ENCODE measurements at regions not wholly inside any gene's neighbourhood (a gene's known extent, or its start where the extent isn't known, plus 50 kb on each side); places are given as distances from the start of the nearest gene placed in this dataset.

DNA sequence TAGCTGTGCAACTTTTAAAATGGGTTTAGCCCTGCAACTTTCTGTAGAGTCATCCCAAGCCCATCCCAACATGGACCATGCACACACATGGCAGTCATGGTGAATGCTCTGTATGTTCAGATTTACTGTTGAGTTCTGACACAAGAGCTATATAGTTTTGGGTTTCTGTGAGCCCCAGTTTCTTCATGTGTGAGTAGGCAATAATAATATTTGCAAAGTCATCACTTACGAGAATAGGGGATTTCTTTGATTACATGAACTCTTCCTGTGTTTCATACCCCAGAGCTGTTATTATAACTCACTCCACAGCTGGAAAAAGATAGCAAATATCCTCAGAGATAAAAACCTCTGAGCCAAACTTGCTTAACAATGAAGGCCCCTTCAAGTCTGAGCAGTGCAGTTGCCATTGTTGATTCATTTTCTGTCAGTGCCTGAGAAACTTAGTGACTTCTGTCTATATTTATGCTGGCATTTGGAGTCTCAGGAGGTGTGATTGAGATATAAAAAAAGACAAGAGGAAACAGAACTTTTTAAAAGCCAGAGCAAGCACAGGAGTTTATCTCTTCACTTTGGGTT lies 767.9 kb upstream of the API5 start:
- WGBS (ENCODE audit: insufficient coverage), result 33% methylated on average over 1 of the region's 1 CpG
- Histone ChIP-seq H3K9me3 (ENCODE audit: control insufficient read depth, insufficient read depth, low read length) (no peaks in the 10 kb centered on the region), H3K27me3 (ENCODE audit: control insufficient read depth, insufficient read depth, low read length) (no peaks in the 10 kb centered on the region), H3K27ac (ENCODE audit: low read length) (no peak overlapping the region), H3K4me3 (ENCODE audit: low read length) (no peak overlapping the region), H3K4me1 (ENCODE audit: control insufficient read depth, insufficient read depth, low read length) (no peaks in the 10 kb centered on the region), H3K36me3 (ENCODE audit: control insufficient read depth, insufficient read depth, low read length) (no peaks in the 10 kb centered on the region)
- Mint-ChIP-seq H3K4me1 (no peaks in the 10 kb centered on the region), H3K27ac (no peak overlapping the region), H3K36me3 (no peaks in the 10 kb centered on the region), H3K4me3 (no peak overlapping the region), H3K27me3 (ENCODE audit: low read depth in 2 of 2) (no peaks in the 10 kb centered on the region), H3K9me3 (peaks cover 12 to 14% of the 10 kb centered on the region in 2 donors)
- ATAC-seq (no peak), DNase-seq (no peak)
- intact Hi-C loops (cut with micrococcal nuclease), result no loop called here
- TF ChIP-seq, protein P1, sequence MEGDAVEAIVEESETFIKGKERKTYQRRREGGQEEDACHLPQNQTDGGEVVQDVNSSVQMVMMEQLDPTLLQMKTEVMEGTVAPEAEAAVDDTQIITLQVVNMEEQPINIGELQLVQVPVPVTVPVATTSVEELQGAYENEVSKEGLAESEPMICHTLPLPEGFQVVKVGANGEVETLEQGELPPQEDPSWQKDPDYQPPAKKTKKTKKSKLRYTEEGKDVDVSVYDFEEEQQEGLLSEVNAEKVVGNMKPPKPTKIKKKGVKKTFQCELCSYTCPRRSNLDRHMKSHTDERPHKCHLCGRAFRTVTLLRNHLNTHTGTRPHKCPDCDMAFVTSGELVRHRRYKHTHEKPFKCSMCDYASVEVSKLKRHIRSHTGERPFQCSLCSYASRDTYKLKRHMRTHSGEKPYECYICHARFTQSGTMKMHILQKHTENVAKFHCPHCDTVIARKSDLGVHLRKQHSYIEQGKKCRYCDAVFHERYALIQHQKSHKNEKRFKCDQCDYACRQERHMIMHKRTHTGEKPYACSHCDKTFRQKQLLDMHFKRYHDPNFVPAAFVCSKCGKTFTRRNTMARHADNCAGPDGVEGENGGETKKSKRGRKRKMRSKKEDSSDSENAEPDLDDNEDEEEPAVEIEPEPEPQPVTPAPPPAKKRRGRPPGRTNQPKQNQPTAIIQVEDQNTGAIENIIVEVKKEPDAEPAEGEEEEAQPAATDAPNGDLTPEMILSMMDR (IDR thresholded peaks at IDR 0.05), result no peak

DNA sequence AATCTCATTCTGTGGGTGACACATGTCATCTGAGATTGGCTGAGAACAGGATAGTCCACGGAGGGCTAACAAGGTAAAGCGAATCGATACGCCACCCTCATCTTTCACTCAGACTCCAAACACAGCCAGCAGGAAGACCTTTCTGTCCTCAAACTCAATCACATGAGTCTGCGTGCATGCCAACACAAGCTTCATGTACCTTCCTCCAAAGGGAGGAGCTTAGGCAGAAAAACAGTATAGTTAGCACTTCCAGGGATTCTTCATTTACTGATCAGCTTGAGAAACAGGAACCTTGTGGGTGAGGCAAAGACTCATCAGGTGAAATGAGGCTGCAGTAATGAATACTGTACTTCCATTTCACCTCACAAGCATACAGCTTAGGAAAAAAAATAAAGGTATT lies 767.1 kb upstream of the API5 start:
- Histone ChIP-seq H3K9me3 (ENCODE audit: control insufficient read depth, insufficient read depth, low read length) (no peaks in the 10 kb centered on the region), H3K36me3 (ENCODE audit: control insufficient read depth, insufficient read depth, low read length) (no peaks in the 10 kb centered on the region), H3K27me3 (ENCODE audit: control insufficient read depth, insufficient read depth, low read length) (no peaks in the 10 kb centered on the region), H3K4me3 (ENCODE audit: low read length) (no peak overlapping the region), H3K27ac (ENCODE audit: low read length) (no peak overlapping the region), H3K4me1 (ENCODE audit: control insufficient read depth, insufficient read depth, low read length) (no peaks in the 10 kb centered on the region)
- TF ChIP-seq, protein P1 (IDR thresholded peaks at IDR 0.05), result no peak
- DNase-seq (no peak), ATAC-seq (no peak)
- H3K36me3 Mint-ChIP-seq, result no peaks in the 10 kb centered on the region
- intact Hi-C loops (cut with micrococcal nuclease), result no loop called here
- peaks cover 10 to 14% of the 10 kb centered on the region in 2 donors for H3K9me3 Mint-ChIP-seq
- H3K27ac Mint-ChIP-seq, result no peak overlapping the region
- H3K4me1 Mint-ChIP-seq, result no peaks in the 10 kb centered on the region
- WGBS (ENCODE audit: insufficient coverage), result 69% methylated on average over 5 of the region's 5 CpGs
- H3K4me3 Mint-ChIP-seq, result no peak overlapping the region
- no peaks in the 10 kb centered on the region for H3K27me3 Mint-ChIP-seq (ENCODE audit: low read depth in 2 of 2)

DNA sequence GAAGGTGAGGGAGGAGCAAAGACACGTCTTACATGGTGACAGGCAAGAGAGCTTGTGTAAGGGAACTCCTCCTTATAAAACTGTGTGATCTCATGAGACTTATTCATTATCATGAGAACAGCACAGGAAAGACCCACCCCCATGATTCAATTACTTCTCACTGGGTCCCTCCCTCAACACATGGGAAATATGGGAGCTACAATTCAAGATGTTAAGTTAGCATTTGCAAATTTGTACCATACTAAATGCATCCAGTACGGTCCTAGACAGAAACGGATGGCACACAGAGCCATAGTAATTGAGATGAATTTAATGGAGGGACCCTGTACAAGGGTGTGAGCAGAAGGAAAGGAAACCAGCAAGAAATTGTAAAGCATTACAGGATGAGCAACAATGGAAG lies 765.8 kb upstream of the API5 start:
- no peaks in the 10 kb centered on the region for H3K36me3 Mint-ChIP-seq
- DNase-seq (no peak), ATAC-seq (no peak)
- Histone ChIP-seq H3K9me3 (ENCODE audit: control insufficient read depth, insufficient read depth, low read length) (no peaks in the 10 kb centered on the region), H3K36me3 (ENCODE audit: control insufficient read depth, insufficient read depth, low read length) (no peaks in the 10 kb centered on the region), H3K4me3 (ENCODE audit: low read length) (no peak overlapping the region), H3K27ac (ENCODE audit: low read length) (no peak overlapping the region), H3K4me1 (ENCODE audit: control insufficient read depth, insufficient read depth, low read length) (no peaks in the 10 kb centered on the region), H3K27me3 (ENCODE audit: control insufficient read depth, insufficient read depth, low read length) (no peaks in the 10 kb centered on the region)
- no peaks in the 10 kb centered on the region for H3K27me3 Mint-ChIP-seq (ENCODE audit: low read depth in 2 of 2)
- H3K27ac Mint-ChIP-seq, result no peak overlapping the region
- intact Hi-C loops (cut with micrococcal nuclease), result no loop called here
- no peak overlapping the region for H3K4me3 Mint-ChIP-seq
- WGBS (ENCODE audit: insufficient coverage), result 85% methylated on average over 3 of the region's 3 CpGs
- H3K4me1 Mint-ChIP-seq, result no peaks in the 10 kb centered on the region
- H3K9me3 Mint-ChIP-seq, result peaks cover 10 to 14% of the 10 kb centered on the region in 2 donors
- TF ChIP-seq, protein P1 (IDR thresholded peaks at IDR 0.05), result no peak

DNA sequence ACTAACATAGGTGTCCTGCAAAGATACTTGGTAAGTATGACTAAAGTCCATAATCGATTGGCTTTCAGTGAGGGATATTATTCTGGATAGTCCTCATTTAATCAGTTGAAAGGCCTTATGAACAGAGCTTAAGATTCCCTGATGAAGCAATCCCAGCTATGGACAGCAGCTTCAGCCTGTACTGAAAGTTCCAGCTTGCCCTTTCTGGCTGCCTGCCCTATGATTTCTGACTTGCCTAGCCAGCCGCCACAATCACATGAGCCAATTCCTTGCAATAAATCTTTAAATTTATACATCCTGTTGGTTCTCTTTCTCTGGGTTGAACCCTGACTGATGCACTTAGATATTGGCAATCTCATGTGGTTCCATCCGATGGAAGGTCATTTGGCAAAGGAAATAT lies 759.0 kb upstream of the API5 start:
- TF ChIP-seq, protein P1 (IDR thresholded peaks at IDR 0.05), result no peak
- Mint-ChIP-seq H3K4me3 (no peak overlapping the region), H3K27me3 (ENCODE audit: low read depth in 2 of 2) (no peaks in the 10 kb centered on the region), H3K36me3 (no peaks in the 10 kb centered on the region), H3K9me3 (peaks cover 10 to 12% of the 10 kb centered on the region in 2 donors), H3K4me1 (no peaks in the 10 kb centered on the region), H3K27ac (no peak overlapping the region)
- no peak for ATAC-seq
- Histone ChIP-seq H3K4me1 (ENCODE audit: control insufficient read depth, insufficient read depth, low read length) (no peaks in the 10 kb centered on the region), H3K27me3 (ENCODE audit: control insufficient read depth, insufficient read depth, low read length) (no peaks in the 10 kb centered on the region), H3K36me3 (ENCODE audit: control insufficient read depth, insufficient read depth, low read length) (no peaks in the 10 kb centered on the region), H3K9me3 (ENCODE audit: control insufficient read depth, insufficient read depth, low read length) (no peaks in the 10 kb centered on the region), H3K27ac (ENCODE audit: low read length) (no peak overlapping the region), H3K4me3 (ENCODE audit: low read length) (no peak overlapping the region)
- 65% methylated on average over 3 of the region's 3 CpGs for WGBS (ENCODE audit: insufficient coverage)
- intact Hi-C loops (cut with micrococcal nuclease), result no loop called here
- no peak for DNase-seq

Data from natural killer cell (primary cell).